IMR-90 (cell line): ENCODE measurements at regions not wholly inside any gene's neighbourhood (a gene's known extent, or its start where the extent isn't known, plus 50 kb on each side); places are given as distances from the start of the nearest gene placed in this dataset.

Source experiments
- ATAC-seq: fragments of 200-7000 bp; cut with Tn5 transposase; 2 replicates; pipeline ENCODE4 v1.9.1; 2020; ENCODE audit warnings: low read depth, mild to moderate bottlenecking, moderate library complexity
- BruUV-seq: library from RNA; stranded (reverse); fragments of 400-500 nt; replicated peaks from 2 replicates; lab custom pipeline; 2021; lab: Mats Ljungman, UMichigan
- CTCF ChIA-PET: fragments of 300-600 bp; formaldehyde crosslinking; extraction: SDS; loops from one replicate; lab custom pipeline; 2021; ENCODE audit warnings: antibody characterized with exemption; lab: Yijun Ruan, JAX
- POLR2A ChIA-PET: fragments of 300-600 bp; sonication (Branson Sonifier 250); formaldehyde crosslinking; loops from one replicate; lab custom pipeline; 2022; ENCODE audit warnings: antibody characterized with exemption; ENCODE audit not compliant: unreplicated experiment; lab: Charles Lee
- DNase-seq: peaks from one replicate; pipeline ENCODE4 v3.0.0; 2013
- H2AFZ ChIP-seq: replicated peaks from 2 replicates; pipeline ENCODE3; 2013; ENCODE audit warnings: low read length, mild to moderate bottlenecking; ENCODE audit not compliant: poor library complexity
- H2AK5ac ChIP-seq: 2 replicates; pipeline ENCODE4 v1.6.1; 2013; ENCODE audit warnings: low read depth, low read length, inconsistent platforms
- H2AK9ac ChIP-seq: replicated peaks from 2 replicates; pipeline ENCODE3; 2013; ENCODE audit warnings: mild to moderate bottlenecking, low read depth, low read length, moderate library complexity; ENCODE audit not compliant: poor library complexity
- H2BK120ac ChIP-seq: 2 replicates; pipeline ENCODE4 v1.6.1; 2013; ENCODE audit warnings: low read depth, low read length, inconsistent platforms
- H2BK15ac ChIP-seq: 3 replicates; pipeline ENCODE4 v1.6.1; 2013; ENCODE audit warnings: low read depth, low read length, inconsistent platforms
- H2BK20ac ChIP-seq: 2 replicates; pipeline ENCODE4 v1.6.1; 2013; ENCODE audit warnings: low read depth, mild to moderate bottlenecking, inconsistent platforms, low read length, moderate library complexity
- H2BK5ac ChIP-seq: 2 replicates; pipeline ENCODE4 v1.6.1; 2013; ENCODE audit warnings: mild to moderate bottlenecking, low read depth, low read length, inconsistent platforms; ENCODE audit not compliant: poor library complexity, severe bottlenecking
- H3K14ac ChIP-seq: replicated peaks from 2 replicates; pipeline ENCODE4 v1.6.1; 2013; ENCODE audit warnings: low read depth, low read length, inconsistent platforms
- H3K18ac ChIP-seq: 2 replicates; pipeline ENCODE4 v1.6.1; 2013; ENCODE audit warnings: low read depth, low read length, control low read depth
- H3K23ac ChIP-seq: 2 replicates; pipeline ENCODE4 v1.6.1; 2013; ENCODE audit warnings: low read depth, low read length, inconsistent platforms
- H3K27ac ChIP-seq: 2 replicates; pipeline ENCODE4 v1.5.1; 2013; ENCODE audit warnings: mild to moderate bottlenecking, control low read depth, low read length; ENCODE audit not compliant: insufficient read depth
- H3K27me3 ChIP-seq: 2 replicates; pipeline ENCODE4 v1.6.1; 2013; ENCODE audit warnings: low read length; ENCODE audit not compliant: control insufficient read depth, insufficient read depth
- H3K36me3 ChIP-seq: 2 replicates; pipeline ENCODE4 v1.6.1; 2013; ENCODE audit warnings: low read length, mixed read lengths; ENCODE audit not compliant: control insufficient read depth, insufficient read depth
- H3K4ac ChIP-seq: 2 replicates; pipeline ENCODE4 v1.6.1; 2013; ENCODE audit warnings: low read depth, low read length, inconsistent platforms
- H3K4me1 ChIP-seq: 2 replicates; pipeline ENCODE4 v1.6.1; 2013; ENCODE audit warnings: low read length, mixed read lengths; ENCODE audit not compliant: control insufficient read depth, insufficient read depth
- H3K4me2 ChIP-seq: 2 replicates; pipeline ENCODE4 v1.6.1; 2013; ENCODE audit warnings: low read depth, mild to moderate bottlenecking, control low read depth, low read length, moderate library complexity
- H3K4me3 ChIP-seq: 2 replicates; pipeline ENCODE4 v1.5.1; 2013; ENCODE audit warnings: low read depth, mild to moderate bottlenecking, control low read depth, low read length, moderate library complexity; ENCODE audit not compliant: insufficient read depth
- H3K56ac ChIP-seq: 2 replicates; pipeline ENCODE4 v1.6.1; 2013; ENCODE audit warnings: low read length, inconsistent platforms; ENCODE audit not compliant: insufficient read depth; ENCODE audit errors: extremely low read depth
- H3K79me1 ChIP-seq, 2 experiments: 2 replicates each; pipeline ENCODE4 v1.6.1; 2013; ENCODE audit warnings: low read length in 2 of 2, inconsistent platforms in 1 of 2, low read depth in 1 of 2
- H3K9ac ChIP-seq: 2 replicates; pipeline ENCODE4 v1.6.1; 2013; ENCODE audit warnings: low read depth, low read length, control low read depth
- H3K9me1 ChIP-seq: 2 replicates; pipeline ENCODE4 v1.6.1; 2013; ENCODE audit warnings: low read length, inconsistent platforms; ENCODE audit not compliant: insufficient read depth
- H3K9me3 ChIP-seq: 2 replicates; pipeline ENCODE4 v1.6.1; 2013; ENCODE audit warnings: low read length; ENCODE audit not compliant: control insufficient read depth, insufficient read depth
- H4K20me1 ChIP-seq: 2 replicates; pipeline ENCODE4 v1.6.1; 2013; ENCODE audit warnings: low read length, inconsistent platforms; ENCODE audit not compliant: insufficient read depth
- H4K5ac ChIP-seq: 2 replicates; pipeline ENCODE4 v1.6.1; 2013; ENCODE audit warnings: mild to moderate bottlenecking, low read depth, low read length, control low read depth
- H4K8ac ChIP-seq, 2 experiments: 2 replicates each; pipeline ENCODE4 v1.6.1; 2013; ENCODE audit warnings: low read depth in 2 of 2, low read length in 2 of 2, control low read depth in 1 of 2, inconsistent platforms in 1 of 2
- H4K91ac ChIP-seq: 2 replicates; pipeline ENCODE4 v1.6.1; 2013; ENCODE audit warnings: low read depth, low read length, inconsistent platforms; ENCODE audit not compliant: insufficient read depth
- MAFK ChIP-seq: IDR thresholded peaks from 2 replicates; pipeline ENCODE4 v1.6.1; 2012; ENCODE audit warnings: low read depth, low read length, improper control_type of control experiment
- RAD21 ChIP-seq: IDR thresholded peaks from 2 replicates; pipeline ENCODE4 v1.6.1; 2012; ENCODE audit warnings: low read length, improper control_type of control experiment
- SMC3 ChIP-seq: fragments of 150-350 bp; IDR thresholded peaks from 2 replicates; pipeline ENCODE4 v1.6.1; 2016; ENCODE audit warnings: low read depth, mild to moderate bottlenecking, antibody characterized with exemption, low read length, moderate library complexity
- WGBS, 2 experiments: methylation state at CpG; one replicate each; pipeline versions ENCODE4 v1.1.5 to v1.1.7; 2013; ENCODE audit warnings: missing lambda C conversion rate in 2 of 2; ENCODE audit not compliant: insufficient read length in 1 of 2; ENCODE audit errors: extremely low coverage in 2 of 2; 5-methylcytosine and 5-hydroxymethylcytosine counted together
- dilution Hi-C: fragments of 300-500 bp; cut with HindIII; formaldehyde crosslinking; loops from one replicate; pipeline ENCODE4 v1.14.3; 2018; ENCODE audit warnings: low sequenced_read_pairs; ENCODE audit not compliant: unreplicated experiment
- in situ Hi-C: fragments of 300-500 bp; cut with MboI; formaldehyde crosslinking; loops from 3 replicates; pipeline ENCODE4 v1.14.3; 2019; ENCODE audit warnings: low sequenced_read_pairs, inconsistent platforms, mixed read lengths
- intact Hi-C: fragments of 100-400 bp; cut with micrococcal nuclease; formaldehyde crosslinking; loops from 2 replicates; pipeline ENCODE4 v1.10.0; 2022
- TF ChIP-seq, protein P1 (sequence below): fragments of 150-350 bp; IDR thresholded peaks from 2 replicates; pipeline ENCODE4 v1.6.1; 2016; ENCODE audit warnings: low read depth, mild to moderate bottlenecking, low read length, moderate library complexity, borderline replicate concordance
- TF ChIP-seq, protein P2 (sequence below): conservative IDR thresholded peaks from 2 replicates; pipeline ENCODE4 v1.5.1; 2012; ENCODE audit warnings: mild to moderate bottlenecking, low read depth, low read length, improper control_type of control experiment

- intact Hi-C loops, result loop anchor here (1.0 to 5.0 kb wide), 4 partner anchors 116 to 764 kb away; no protein-coding TSS in a partner anchor
- no peak overlapping the region for H3K4me2 ChIP-seq
- in situ Hi-C loops, result no loop called here
Measured at GRCh38 chrX:22748093-22748999, 251.4 kb upstream of the DDX53 start.

More at GRCh38 chrX:22748093-22748999, 251.4 kb upstream of the DDX53 start:
- no TSS peak for BruUV-seq
- 30% methylated on average over 4 of the region's 7 CpGs; no CpG with 5 or more reads in 1 of the 2 experiments for WGBS, 2 experiments
- Histone ChIP-seq H4K20me1 (no peaks in the 10 kb centered on the region), H3K9me1 (no peaks in the 10 kb centered on the region), H3K36me3 (no peaks in the 10 kb centered on the region), H3K79me1 (no peaks in the 10 kb centered on the region), H2AK5ac (no peak overlapping the region), H3K4ac (no peak overlapping the region), H4K8ac (no peak overlapping the region), H2BK120ac (no peak overlapping the region), H4K5ac (no peak overlapping the region), H2BK15ac (no peak overlapping the region), H3K9ac (no peak overlapping the region), H3K9me3 (no peaks in the 10 kb centered on the region), H2AK9ac (no peak overlapping the region), H3K14ac (no peak overlapping the region), H3K18ac (no peak overlapping the region), H3K23ac (no peak overlapping the region), H3K27me3 (no peaks in the 10 kb centered on the region), H3K56ac (no peak overlapping the region), H4K91ac (no peak overlapping the region), H2BK5ac (no peak overlapping the region), H3K27ac (no peak overlapping the region), H3K4me3 (no peak overlapping the region), H2BK20ac (no peak overlapping the region), H3K4me1 (peaks cover 2% of the 10 kb centered on the region; the same call in 1 of the 2 replicates), H2AFZ (no peak overlapping the region)
- dilution Hi-C loops, result no loop called here
- TF ChIP-seq, protein P1, sequence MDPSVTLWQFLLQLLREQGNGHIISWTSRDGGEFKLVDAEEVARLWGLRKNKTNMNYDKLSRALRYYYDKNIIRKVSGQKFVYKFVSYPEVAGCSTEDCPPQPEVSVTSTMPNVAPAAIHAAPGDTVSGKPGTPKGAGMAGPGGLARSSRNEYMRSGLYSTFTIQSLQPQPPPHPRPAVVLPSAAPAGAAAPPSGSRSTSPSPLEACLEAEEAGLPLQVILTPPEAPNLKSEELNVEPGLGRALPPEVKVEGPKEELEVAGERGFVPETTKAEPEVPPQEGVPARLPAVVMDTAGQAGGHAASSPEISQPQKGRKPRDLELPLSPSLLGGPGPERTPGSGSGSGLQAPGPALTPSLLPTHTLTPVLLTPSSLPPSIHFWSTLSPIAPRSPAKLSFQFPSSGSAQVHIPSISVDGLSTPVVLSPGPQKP, result no peak
- peak; percentile 72 for TF ChIP-seq SMC3
- TF ChIP-seq, protein P2, sequence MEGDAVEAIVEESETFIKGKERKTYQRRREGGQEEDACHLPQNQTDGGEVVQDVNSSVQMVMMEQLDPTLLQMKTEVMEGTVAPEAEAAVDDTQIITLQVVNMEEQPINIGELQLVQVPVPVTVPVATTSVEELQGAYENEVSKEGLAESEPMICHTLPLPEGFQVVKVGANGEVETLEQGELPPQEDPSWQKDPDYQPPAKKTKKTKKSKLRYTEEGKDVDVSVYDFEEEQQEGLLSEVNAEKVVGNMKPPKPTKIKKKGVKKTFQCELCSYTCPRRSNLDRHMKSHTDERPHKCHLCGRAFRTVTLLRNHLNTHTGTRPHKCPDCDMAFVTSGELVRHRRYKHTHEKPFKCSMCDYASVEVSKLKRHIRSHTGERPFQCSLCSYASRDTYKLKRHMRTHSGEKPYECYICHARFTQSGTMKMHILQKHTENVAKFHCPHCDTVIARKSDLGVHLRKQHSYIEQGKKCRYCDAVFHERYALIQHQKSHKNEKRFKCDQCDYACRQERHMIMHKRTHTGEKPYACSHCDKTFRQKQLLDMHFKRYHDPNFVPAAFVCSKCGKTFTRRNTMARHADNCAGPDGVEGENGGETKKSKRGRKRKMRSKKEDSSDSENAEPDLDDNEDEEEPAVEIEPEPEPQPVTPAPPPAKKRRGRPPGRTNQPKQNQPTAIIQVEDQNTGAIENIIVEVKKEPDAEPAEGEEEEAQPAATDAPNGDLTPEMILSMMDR, result peak; percentile 63
- peak; percentile 62 for TF ChIP-seq RAD21
- TF ChIP-seq MAFK, result peak; percentile 85
- DNase-seq, result peak; percentile 47
- ATAC-seq, result peak; percentile 61; the same call in 1 of the 2 replicates
- CTCF ChIA-PET, result interaction anchor here (0.5 to 2.1 kb wide), 16 partner anchors 9 to 1494 kb away, joined by 3 to 12 read pairs (median 4); no protein-coding TSS in a partner anchor
- POLR2A ChIA-PET, result no interaction called here
